H1 (cell line): ENCODE measurements at regions not wholly inside any gene's neighbourhood (a gene's known extent, or its start where the extent isn't known, plus 50 kb on each side); places are given as distances from the start of the nearest gene placed in this dataset.

Experiments used
- CTCF ChIA-PET: fragments of 300-600 bp; sonication (Branson Sonifier 250); formaldehyde crosslinking; loops from one replicate; lab custom pipeline; 2021; ENCODE audit not compliant: partially characterized antibody; lab: Charles Lee
- POLR2A ChIA-PET: fragments of 300-600 bp; sonication (Branson Sonifier 250); formaldehyde crosslinking; loops from one replicate; lab custom pipeline; 2021; ENCODE audit warnings: inconsistent platforms; ENCODE audit not compliant: partially characterized antibody; lab: Charles Lee
- DNase-seq, 2 experiments: peaks; one replicate each; pipeline versions ENCODE4 v3.0.0 to v3.0.0-alpha.2; 2010 to 2022; ENCODE audit warnings: low spot score in 2 of 2, low read depth in 1 of 2, mixed read lengths in 1 of 2
- FAIRE-seq: peaks from 2 replicates; lab custom pipeline; 2011; peaks lifted over from hg19 to GRCh38; lab: Jason Lieb, UNC
- H2AFZ ChIP-seq: 2 replicates; pipeline ENCODE4 v1.8.1; 2012; ENCODE audit warnings: low read length, inconsistent platforms
- H2AK5ac ChIP-seq: 2 replicates; pipeline ENCODE4 v1.6.1; 2013; ENCODE audit warnings: low read depth, low read length
- H2BK120ac ChIP-seq: replicated peaks from 2 replicates; pipeline ENCODE3; 2013; ENCODE audit warnings: low read depth, low read length, inconsistent platforms
- H2BK12ac ChIP-seq: 2 replicates; pipeline ENCODE4 v1.6.1; 2013; ENCODE audit warnings: low read depth, low read length
- H2BK15ac ChIP-seq: 2 replicates; pipeline ENCODE4 v1.6.1; 2013; ENCODE audit warnings: low read length
- H2BK20ac ChIP-seq: 2 replicates; pipeline ENCODE4 v1.6.1; 2013; ENCODE audit warnings: low read length
- H2BK5ac ChIP-seq: 2 replicates; pipeline ENCODE4 v1.6.1; 2013; ENCODE audit warnings: low read depth, low read length
- H3K14ac ChIP-seq: 2 replicates; pipeline ENCODE4 v1.6.1; 2013; ENCODE audit warnings: inconsistent platforms; ENCODE audit not compliant: insufficient read length
- H3K18ac ChIP-seq: 2 replicates; pipeline ENCODE4 v1.6.1; 2013; ENCODE audit warnings: low read length; ENCODE audit errors: extremely low read depth
- H3K23ac ChIP-seq: 2 replicates; pipeline ENCODE4 v1.6.1; 2013; ENCODE audit warnings: inconsistent platforms; ENCODE audit not compliant: insufficient read length
- H3K23me2 ChIP-seq: 2 replicates; pipeline ENCODE4 v1.6.1; 2013; ENCODE audit warnings: low read depth, low read length
- H3K27ac ChIP-seq: 2 replicates; pipeline ENCODE4 v1.6.1; 2011; ENCODE audit warnings: low read depth, low read length, inconsistent platforms
- H3K27me3 ChIP-seq, 4 experiments: replicated peaks in 1 of 4; 1 replicate in 1 of 4; 2 replicates in 3 of 4; pipeline versions ENCODE4 v1.6.1 to v1.8.1; 2011 to 2013; ENCODE audit warnings: low read length in 3 of 4, mild to moderate bottlenecking in 3 of 4, inconsistent platforms in 2 of 4, mixed read lengths in 2 of 4, moderate library complexity in 1 of 4; ENCODE audit not compliant: control insufficient read depth in 3 of 4, insufficient read depth in 3 of 4; ENCODE audit errors: extremely low read depth in 1 of 4
- H3K36me3 ChIP-seq, 4 experiments: 2 replicates each; pipeline versions ENCODE4 v1.6.1 to v1.8.1; 2011 to 2013; ENCODE audit warnings: mild to moderate bottlenecking in 4 of 4, low read length in 3 of 4, moderate library complexity in 2 of 4, control low read depth in 1 of 4, inconsistent platforms in 1 of 4; ENCODE audit not compliant: insufficient read depth in 4 of 4, control insufficient read depth in 2 of 4
- H3K4ac ChIP-seq: replicated peaks from 2 replicates; pipeline ENCODE3; 2013; ENCODE audit warnings: low read length, low read depth, mixed read lengths, inconsistent platforms; ENCODE audit not compliant: insufficient read length
- H3K4me1 ChIP-seq, 4 experiments: replicated peaks in 1 of 4; 1 replicate in 1 of 4; 2 replicates in 3 of 4; pipeline versions ENCODE4 v1.6.1 to v1.8.1; 2011 to 2013; ENCODE audit warnings: low read length in 3 of 4, inconsistent platforms in 2 of 4, mixed read lengths in 1 of 4; ENCODE audit not compliant: insufficient read depth in 4 of 4, control insufficient read depth in 3 of 4
- H3K4me2 ChIP-seq, 2 experiments: 2 replicates each; pipeline versions ENCODE4 v1.6.1 to v1.8.1; 2011 to 2013; ENCODE audit warnings: low read depth in 2 of 2, low read length in 2 of 2, control low read depth in 1 of 2, inconsistent platforms in 1 of 2, mild to moderate bottlenecking in 1 of 2; ENCODE audit not compliant: insufficient read depth in 1 of 2
- H3K4me3 ChIP-seq, 4 experiments: fragments of 200-600, 300-600 bp in 1 of 4; sonication (generic), shearing (Covaris generic), sonication (Bioruptor Twin) in 1 of 4; 2 replicates each; pipeline versions ENCODE4 v1.5.1 to v1.8.1; 2011 to 2016; ENCODE audit warnings: low read length in 4 of 4, low read depth in 3 of 4, control low read depth in 2 of 4, inconsistent platforms in 2 of 4, mild to moderate bottlenecking in 2 of 4, mixed read lengths in 1 of 4, moderate library complexity in 1 of 4; ENCODE audit not compliant: insufficient read depth in 2 of 4; ENCODE audit errors: extremely low read depth in 1 of 4
- H3K56ac ChIP-seq: replicated peaks from 2 replicates; pipeline ENCODE3; 2013; ENCODE audit warnings: low read depth, mild to moderate bottlenecking, mixed read lengths, low read length, inconsistent platforms; ENCODE audit not compliant: insufficient read length
- H3K79me1 ChIP-seq: 2 replicates; pipeline ENCODE4 v1.6.1; 2013; ENCODE audit warnings: low read depth, low read length, control low read depth
- H3K79me2 ChIP-seq, 2 experiments: 2 replicates each; pipeline versions ENCODE4 v1.6.1 to v1.8.1; 2012 to 2013; ENCODE audit warnings: low read length in 2 of 2, mild to moderate bottlenecking in 2 of 2, inconsistent platforms in 1 of 2; ENCODE audit not compliant: insufficient read depth in 2 of 2, control insufficient read depth in 1 of 2
- H3K9ac ChIP-seq, 4 experiments: replicated peaks in 1 of 4; 1 replicate in 1 of 4; 2 replicates in 3 of 4; pipeline versions ENCODE4 v1.6.1 to v1.8.1; 2011 to 2013; ENCODE audit warnings: low read depth in 3 of 4, low read length in 3 of 4, control low read depth in 2 of 4, mild to moderate bottlenecking in 2 of 4, moderate library complexity in 2 of 4, inconsistent platforms in 1 of 4; ENCODE audit errors: extremely low read depth in 1 of 4
- H3K9me3 ChIP-seq, 2 experiments: 2 replicates each; pipeline versions ENCODE4 v1.6.1 to v1.8.1; 2012 to 2013; ENCODE audit warnings: mild to moderate bottlenecking in 2 of 2, moderate library complexity in 2 of 2, control low read depth in 1 of 2, inconsistent platforms in 1 of 2, low read depth in 1 of 2, low read length in 1 of 2, mixed read lengths in 1 of 2; ENCODE audit not compliant: insufficient read depth in 2 of 2
- H4K20me1 ChIP-seq, 2 experiments: replicated peaks in 1 of 2; 2 replicates each; pipeline versions ENCODE3 to v1.8.1; 2011 to 2013; ENCODE audit warnings: inconsistent platforms in 2 of 2, low read length in 2 of 2, mild to moderate bottlenecking in 1 of 2; ENCODE audit not compliant: insufficient read depth in 2 of 2, control insufficient read depth in 1 of 2
- H4K5ac ChIP-seq: 2 replicates; pipeline ENCODE4 v1.6.1; 2013; ENCODE audit warnings: low read length, low read depth, mixed read lengths, inconsistent platforms; ENCODE audit not compliant: insufficient read length
- H4K8ac ChIP-seq: 2 replicates; pipeline ENCODE4 v1.8.0; 2013; ENCODE audit warnings: mild to moderate bottlenecking, moderate library complexity, low read length, inconsistent platforms; ENCODE audit not compliant: insufficient read depth; ENCODE audit errors: extremely low read depth
- H4K91ac ChIP-seq: replicated peaks from 2 replicates; pipeline ENCODE3; 2013; ENCODE audit warnings: low read length, mixed read lengths, inconsistent platforms; ENCODE audit not compliant: insufficient read length
- BACH1 ChIP-seq: IDR thresholded peaks from 2 replicates; pipeline ENCODE4 v1.6.1; 2012; ENCODE audit warnings: low read length, improper control_type of control experiment
- CBX5 ChIP-seq: fragments of 300-800, 300-1000 bp; sonication (generic); IDR thresholded peaks from 2 replicates; pipeline ENCODE4 v1.7.1; 2016; ENCODE audit warnings: antibody characterized with exemption, low read length, low read depth
- GABPA ChIP-seq: IDR thresholded peaks from 2 replicates; pipeline ENCODE4 v1.6.1; 2011; ENCODE audit warnings: mild to moderate bottlenecking, low read length, moderate library complexity, borderline replicate concordance; ENCODE audit not compliant: insufficient read depth
- JUN ChIP-seq: IDR thresholded peaks from 2 replicates; pipeline ENCODE4 v1.6.1; 2011; ENCODE audit warnings: low read depth, mild to moderate bottlenecking, improper control_type of control experiment, low read length
- NRF1 ChIP-seq: IDR thresholded peaks from 2 replicates; pipeline ENCODE4 v1.6.1; 2011; ENCODE audit warnings: mild to moderate bottlenecking, low read depth, low read length, improper control_type of control experiment
- POU5F1 ChIP-seq: IDR thresholded peaks from 2 replicates; pipeline ENCODE4 v1.6.1; 2011; ENCODE audit warnings: low read depth, mild to moderate bottlenecking, low read length, moderate library complexity
- RNF2 ChIP-seq: fragments of 200-900, 300-1000 bp; sonication (generic); IDR thresholded peaks from 2 replicates; pipeline ENCODE4 v1.7.1; 2016; ENCODE audit warnings: borderline replicate concordance, low read depth, mild to moderate bottlenecking, antibody characterized with exemption, low read length; ENCODE audit not compliant: poor library complexity, severe bottlenecking; ENCODE audit errors: missing control alignments
- SUZ12 ChIP-seq: fragments of 200-600 bp; sonication (generic); IDR thresholded peaks from 2 replicates; pipeline ENCODE4 v1.6.1; 2012; ENCODE audit warnings: mild to moderate bottlenecking, inconsistent platforms, low read length, moderate library complexity, mixed read lengths
- TAF7 ChIP-seq: optimal IDR thresholded peaks from 2 replicates; pipeline ENCODE3; 2011; ENCODE audit warnings: low read depth, mild to moderate bottlenecking, inconsistent platforms, low read length, moderate library complexity, borderline replicate concordance

DNA sequence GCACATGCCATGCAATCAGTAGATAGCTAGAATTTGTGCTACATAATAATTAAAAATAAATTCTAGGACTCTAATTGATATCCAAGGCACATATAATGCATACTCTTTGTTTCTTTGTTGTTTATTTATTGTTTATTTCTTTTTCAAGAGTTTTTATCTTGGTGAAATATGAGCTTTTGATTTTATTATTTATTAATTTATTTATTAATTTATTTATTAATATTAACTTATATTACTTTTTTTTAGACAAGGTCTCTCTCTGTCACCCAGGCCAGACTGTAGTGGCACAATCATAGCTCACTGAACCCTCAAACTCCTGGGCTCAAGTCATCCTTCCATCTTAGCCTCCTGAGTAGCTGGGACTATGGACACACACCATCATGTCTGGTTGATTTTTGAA lies 519.9 kb downstream of the HAO1 start:
- Histone ChIP-seq H2AFZ (no peak overlapping the region), H3K27me3 (no peaks in the 10 kb centered on the region), H3K27ac (no peak overlapping the region), H4K8ac (no peak overlapping the region), H3K36me3 (no peaks in the 10 kb centered on the region), H4K5ac (no peak overlapping the region), H3K4me1 (no peaks in the 10 kb centered on the region), H3K79me1 (no peaks in the 10 kb centered on the region), H2BK15ac (no peak overlapping the region), H2AK5ac (no peak overlapping the region), H3K14ac (no peak overlapping the region), H3K79me2 (no peaks in the 10 kb centered on the region), H3K4me3 (no peak overlapping the region), H4K20me1 (no peaks in the 10 kb centered on the region), H2BK20ac (no peak overlapping the region), H3K18ac (no peak overlapping the region), H4K91ac (no peak overlapping the region), H2BK120ac (no peak overlapping the region), H3K4me2 (no peak overlapping the region), H2BK12ac (no peak overlapping the region), H3K23me2 (no peaks in the 10 kb centered on the region), H3K4ac (no peak overlapping the region), H3K9ac (no peak overlapping the region), H3K56ac (no peak overlapping the region), H3K23ac (no peak overlapping the region), H3K9me3 (no peaks in the 10 kb centered on the region), H2BK5ac (no peak overlapping the region)
- DNase-seq (no peak), FAIRE-seq (no peak)
- ChIA-PET CTCF (interaction anchor here (1.0 kb wide), 1 partner anchor 273 kb away, joined by 3 read pairs; no protein-coding TSS in a partner anchor), POLR2A (no interaction called here)
- TF ChIP-seq NRF1 (no peak), CBX5 (no peak), GABPA (no peak), TAF7 (no peak), SUZ12 (no peak), JUN (no peak), POU5F1 (no peak), RNF2 (no peak), BACH1 (no peak)
- TF ChIP-seq, all 59 proteins: peak for 0
